HTR-8/SVneo (cell line): ENCODE measurements at regions not wholly inside any gene's neighbourhood (a gene's known extent, or its start where the extent isn't known, plus 50 kb on each side); places are given as distances from the start of the nearest gene placed in this dataset.
A peak's percentile ranks its signal among the peaks of the same experiment; 100 is the strongest.

Source experiments
- DNase-seq: peaks from one replicate; pipeline ENCODE4 v3.0.0; 2011; ENCODE audit warnings: low spot score, mixed read lengths; ENCODE audit not compliant: insufficient read length
- FAIRE-seq: peaks from 2 replicates; lab custom pipeline; 2011; peaks lifted over from hg19 to GRCh38; lab: Jason Lieb, UNC

DNA sequence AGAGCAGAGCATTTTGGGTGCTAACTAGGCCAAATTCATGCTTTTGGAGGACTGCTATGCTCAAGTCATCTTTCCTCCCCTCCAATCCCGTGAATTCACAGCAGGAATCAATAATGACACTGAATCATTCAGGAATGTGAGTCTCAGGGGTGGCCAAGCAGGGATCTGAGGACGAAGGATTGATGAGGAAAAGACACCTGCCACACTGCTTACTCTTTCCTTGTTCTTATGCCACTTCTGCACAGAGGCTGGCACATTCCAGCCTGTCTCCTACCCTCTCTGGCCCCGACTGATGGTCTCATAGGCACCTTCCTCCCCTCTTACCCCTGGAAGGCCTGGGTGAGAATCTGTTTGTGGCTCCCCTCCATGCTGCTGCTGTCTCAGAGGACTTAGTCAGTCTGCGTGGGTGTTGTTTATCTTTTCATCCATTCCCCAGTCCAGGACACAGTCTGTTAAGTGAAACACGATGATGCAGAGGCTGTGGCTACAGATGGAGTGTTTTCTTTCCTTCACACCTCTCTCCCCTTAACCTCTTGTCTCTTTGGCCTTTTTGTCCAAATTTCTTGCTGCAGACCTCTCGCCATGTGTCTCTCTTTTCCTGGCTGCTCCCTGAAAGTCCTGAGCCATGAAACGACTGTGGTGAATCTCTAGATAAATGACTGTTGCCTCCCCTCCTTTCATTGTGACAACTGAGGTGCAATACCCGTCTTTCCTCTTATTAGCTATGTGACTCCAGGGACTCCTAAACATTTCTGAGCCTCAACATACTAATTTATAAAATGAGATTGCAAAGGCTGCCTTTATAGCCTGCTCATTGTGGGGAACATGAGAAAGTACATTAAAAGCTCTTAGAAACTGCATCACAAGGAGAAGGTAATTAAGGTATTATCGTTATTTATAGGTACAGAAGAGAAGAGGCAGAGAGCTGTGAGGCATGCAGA, 86.9 kb downstream of the RDH14 start:
- FAIRE-seq (peak; percentile 70), DNase-seq (peak; percentile 27)

DNA sequence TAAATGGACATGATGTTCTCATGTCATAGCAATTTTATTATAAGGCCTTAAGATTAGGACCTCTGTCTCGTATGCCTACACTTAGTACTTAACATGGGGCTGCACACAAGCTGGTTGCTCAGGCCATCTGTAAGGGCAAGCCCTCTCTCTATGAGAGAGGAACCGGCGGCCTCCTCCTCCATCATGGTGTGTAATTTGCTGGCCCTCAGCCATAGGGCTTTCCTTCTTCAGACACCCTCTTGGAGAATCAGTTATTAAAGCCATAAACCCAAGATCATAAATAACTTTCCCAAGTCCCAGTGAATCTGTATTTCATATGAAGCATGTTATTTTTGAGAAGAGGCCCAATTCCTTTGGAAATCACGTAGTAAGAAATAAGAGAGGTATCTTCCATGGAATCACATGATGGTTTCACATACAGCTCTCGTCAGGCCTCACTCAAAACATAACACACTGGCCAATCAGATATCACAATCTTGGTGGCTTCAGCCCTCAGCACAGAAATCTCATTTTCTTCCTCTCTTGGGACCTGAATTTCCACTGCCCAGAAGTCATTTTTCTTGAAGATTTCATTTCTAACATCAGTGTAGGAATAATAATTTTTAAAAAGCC, 92.6 kb downstream of the RDH14 start:
- DNase-seq (no peak), FAIRE-seq (no peak)

DNA sequence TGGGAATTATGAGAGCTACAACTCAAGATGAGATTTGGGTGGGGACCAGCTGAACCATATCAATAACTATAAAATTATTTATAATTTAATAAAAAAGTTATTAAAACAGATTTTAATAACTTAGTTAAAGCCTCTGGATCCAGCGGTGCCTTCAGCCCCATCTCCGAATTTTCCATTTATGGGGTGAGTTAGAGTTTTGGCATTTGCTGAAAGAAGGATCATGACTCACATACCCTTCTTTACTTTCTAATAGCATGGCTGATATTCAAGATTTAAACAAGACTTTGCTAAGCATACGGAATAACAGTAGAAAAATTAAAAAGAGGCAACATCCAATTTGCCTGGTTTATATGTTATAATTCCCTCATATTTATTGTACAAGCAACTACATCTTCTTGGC, 94.5 kb downstream of the RDH14 start:
- DNase-seq (no peak), FAIRE-seq (no peak)

DNA sequence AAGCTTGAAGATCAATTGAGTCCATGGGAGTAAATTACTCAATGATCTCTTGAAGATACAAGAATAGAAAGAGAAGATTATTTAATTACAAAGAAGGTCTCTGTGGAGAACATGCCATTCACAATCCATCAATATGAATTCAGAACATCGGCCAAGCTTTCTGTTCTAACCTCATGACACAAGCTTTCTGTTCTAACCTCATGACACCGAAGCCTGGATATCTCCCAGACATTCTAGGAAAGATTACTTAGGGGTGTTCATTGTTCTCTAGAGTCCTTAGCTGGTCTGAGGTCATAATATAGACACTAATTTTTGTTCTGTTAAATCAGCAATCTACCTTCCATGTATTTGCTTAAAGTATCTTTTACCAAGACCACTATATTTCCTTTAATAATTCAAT, 95.5 kb downstream of the RDH14 start:
- no peak for DNase-seq
- FAIRE-seq, result no peak

DNA sequence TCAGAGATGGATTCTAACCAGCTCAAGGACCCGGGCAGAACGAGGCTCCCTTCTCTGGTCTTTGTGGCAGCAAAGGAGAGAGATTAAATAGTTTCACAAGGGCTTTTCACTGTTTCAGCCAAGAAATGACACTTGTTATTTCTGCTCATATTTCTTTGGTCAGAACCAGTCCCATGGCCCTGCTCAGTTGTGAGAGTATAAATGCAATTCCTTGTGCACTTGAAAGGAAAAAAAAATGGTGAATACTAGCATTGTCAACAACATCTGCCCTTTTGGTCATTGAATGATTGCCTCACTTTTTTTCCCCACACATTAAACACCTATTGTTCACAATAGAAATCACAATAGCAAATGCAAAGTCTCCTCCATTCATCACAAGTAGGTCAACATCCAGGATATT, 104.4 kb downstream of the RDH14 start:
- FAIRE-seq (no peak), DNase-seq (no peak)

DNA sequence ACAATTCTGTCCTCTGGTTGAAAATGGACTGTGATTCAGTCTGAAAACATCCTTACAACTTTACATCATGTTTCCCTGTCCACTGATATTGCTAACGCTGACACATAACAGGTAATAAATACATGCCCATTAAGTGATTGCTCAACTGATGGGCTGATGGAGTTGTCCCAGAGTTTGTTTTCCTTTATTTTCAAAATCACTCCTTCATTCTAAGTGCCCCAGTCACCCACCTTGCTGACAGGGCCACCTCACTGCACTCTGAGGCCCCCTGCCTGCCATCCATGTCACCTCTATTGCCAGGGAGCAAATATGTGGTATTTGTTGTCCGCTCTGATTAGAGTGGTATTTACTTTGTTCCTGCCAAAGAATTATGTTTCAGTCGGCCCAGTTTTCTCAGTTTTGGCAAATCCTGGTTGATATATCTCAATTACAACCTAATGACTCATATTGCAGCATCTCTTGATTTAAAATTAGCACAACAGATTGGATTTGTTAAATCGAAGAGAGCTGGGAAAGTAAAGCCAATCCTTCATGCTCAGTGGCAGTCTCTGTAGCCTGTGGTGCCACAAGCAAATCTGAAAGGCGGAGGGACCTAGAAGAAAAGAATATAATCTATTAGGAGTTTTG, 105.1 kb downstream of the RDH14 start:
- DNase-seq (peak; percentile 18), FAIRE-seq (no peak)

DNA sequence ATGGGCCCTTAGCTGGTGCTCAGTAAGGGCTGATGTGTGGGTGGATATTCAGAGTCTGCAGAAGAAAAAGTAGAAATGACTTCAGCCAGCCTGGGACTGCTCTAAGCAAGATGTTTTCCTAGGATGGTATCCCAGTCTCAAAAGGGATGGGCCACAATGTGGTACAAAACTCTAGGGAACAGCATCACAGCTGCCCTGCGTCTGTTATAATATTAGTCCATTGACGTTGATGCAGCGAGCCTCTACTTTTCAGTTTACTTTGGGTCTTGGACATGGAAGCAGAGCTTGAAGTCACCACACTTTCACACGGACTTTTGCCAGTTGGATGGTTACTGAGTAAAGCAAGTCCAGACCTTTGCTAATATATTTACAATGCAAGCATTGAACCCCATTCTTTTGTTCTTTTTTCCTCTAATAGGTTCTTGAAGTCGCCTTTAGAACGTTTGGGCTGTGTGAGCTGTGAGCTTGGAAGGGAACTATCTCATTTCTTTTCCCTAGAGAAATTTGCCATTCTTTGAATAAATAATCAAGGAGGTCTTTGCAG, 105.7 kb downstream of the RDH14 start:
- FAIRE-seq (no peak), DNase-seq (no peak)

DNA sequence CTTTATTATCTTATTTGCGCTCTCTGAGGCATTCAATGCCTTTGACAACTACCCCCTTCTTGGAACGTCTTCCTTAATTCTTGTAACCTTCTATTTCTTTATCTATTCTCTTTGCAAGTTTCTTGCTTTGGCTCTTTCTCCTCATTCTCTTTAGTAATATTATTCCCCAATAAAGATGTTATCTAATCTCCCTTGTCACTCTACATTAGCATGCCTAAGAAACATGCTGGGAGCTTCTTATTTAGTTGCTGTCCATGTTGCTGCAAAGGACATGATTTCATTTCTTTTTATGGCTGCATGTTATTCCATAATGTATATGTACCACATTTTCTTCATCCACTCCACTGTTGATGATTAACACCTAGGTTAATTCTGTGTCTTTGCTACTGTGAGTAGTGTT, 113.7 kb downstream of the RDH14 start:
- FAIRE-seq (no peak), DNase-seq (no peak)

DNA sequence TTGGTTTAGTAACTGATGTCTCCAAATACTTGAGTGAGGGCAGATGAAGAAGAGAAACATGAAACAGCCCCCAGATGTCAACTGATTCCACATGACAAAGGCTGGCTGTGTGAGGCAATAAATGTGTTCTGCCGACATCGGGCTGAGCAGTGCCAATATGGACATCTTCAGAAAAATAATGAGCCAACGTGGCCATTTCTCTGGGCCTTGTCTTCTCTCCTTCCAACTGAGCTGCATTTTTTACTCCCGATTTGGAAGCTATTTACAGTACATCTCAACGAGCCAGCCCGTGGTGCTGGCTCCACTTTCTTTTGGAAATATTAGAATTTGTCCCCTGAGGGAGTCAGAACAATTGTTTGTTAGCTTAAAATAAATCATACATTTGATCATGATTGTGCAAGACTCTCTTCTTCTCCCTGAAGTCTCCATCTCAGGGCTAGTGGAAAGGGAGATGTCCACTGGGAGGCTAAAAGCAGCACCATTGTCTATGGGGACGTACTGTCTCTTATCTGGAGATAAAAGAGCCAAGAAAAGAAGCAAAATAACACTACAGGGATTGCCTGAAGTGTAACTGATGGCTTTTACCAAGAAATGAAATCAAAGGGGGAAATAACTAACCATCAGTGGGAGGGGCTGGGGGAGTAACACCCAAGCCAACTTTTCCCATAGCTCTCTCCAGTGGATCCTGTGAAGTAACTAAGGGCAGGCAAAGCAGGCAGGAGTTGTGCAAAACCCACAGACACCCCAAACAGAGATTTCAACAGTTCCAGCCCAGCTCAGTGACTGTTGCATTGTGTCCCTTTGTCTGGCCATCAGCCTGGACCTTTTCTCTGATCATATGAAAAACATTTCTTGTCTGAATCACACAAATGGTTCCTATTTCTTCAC, 114.8 kb downstream of the RDH14 start:
- DNase-seq, result no peak

DNA sequence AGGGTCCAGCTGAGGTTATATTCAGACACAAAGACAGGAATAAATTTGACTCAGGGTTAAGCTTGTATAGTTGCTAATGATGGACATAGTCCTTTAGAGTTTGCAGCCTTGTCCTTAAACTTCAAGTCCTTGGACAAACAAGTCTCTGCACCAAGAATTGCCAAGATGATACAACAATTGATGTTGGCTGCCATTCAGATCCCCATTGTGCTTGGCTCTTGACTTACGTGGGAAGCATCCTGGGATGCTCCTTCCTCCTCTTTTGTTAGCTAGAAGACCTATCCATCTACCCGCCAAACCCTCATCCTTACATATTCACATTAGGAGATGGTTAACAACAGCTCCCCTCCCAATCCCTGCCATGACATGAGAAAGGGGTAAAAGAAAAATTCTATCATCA, 115.6 kb downstream of the RDH14 start:
- DNase-seq, result no peak
- FAIRE-seq, result no peak

More for the DNA sequence above, 114.8 kb downstream of the RDH14 start:
- FAIRE-seq, result no peak

DNA sequence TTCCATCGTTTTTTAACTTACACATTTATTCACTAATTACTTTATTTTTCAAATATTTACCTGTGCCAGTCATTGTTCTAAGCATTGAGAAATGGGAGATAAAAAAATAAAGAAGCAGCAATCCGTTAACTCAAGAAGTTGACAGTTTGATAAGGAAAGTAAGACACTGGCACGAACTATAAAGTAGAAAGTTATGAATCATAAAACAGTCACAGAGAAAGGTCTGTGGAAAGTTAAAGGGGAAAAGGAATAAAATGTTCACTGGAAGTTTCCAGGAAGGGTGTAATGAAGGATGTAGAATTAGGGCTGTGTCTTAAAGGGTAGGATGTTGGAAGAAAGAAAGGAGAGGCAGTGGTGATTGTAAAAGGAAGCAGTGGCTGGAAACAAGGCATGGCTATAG, 118.9 kb downstream of the RDH14 start:
- no peak for FAIRE-seq
- DNase-seq, result no peak

DNA sequence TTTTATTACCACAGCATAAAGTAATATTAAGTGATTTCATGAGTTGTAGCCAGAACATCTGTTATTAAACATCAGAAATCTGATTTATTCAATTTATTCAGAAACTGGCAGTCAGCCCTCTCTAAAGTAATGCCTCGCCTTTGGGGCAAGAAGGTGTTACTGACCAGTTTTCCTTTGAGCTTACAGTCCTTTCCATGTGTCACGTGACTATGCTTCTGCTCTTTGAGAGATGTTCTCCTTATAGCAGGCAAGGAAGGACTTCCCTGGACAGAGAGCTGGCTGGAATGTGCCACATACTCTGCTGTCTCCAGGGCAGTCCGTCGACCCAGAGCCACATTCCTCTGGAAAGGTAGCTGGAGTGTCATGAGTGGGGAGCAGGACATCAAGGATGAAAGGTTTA, 119.7 kb downstream of the RDH14 start:
- DNase-seq (no peak), FAIRE-seq (no peak)

DNA sequence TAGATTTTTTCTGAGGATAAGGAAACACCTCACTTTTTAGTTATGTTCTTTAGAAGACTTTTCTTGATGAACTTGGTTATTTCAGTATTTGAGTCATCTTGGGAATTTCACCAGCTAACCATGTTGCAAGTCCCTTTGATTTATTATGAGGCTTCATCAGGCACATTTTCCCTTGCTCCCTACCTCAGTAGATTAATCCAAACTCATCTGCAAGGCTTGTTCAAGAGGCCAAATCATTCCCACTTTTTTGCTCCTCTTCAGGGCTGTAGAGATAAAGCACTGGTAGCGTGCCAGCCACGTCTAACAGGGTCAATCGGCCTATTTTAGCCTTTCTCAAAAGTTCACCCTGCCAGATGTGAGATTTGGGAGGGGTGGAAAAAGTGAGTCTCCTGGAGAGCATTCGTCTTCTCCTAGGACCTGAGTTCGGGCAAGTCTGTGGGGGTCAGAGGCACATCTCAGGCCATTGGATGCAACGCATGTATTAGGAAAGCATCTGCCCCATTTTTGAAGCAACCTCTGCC, 120.3 kb downstream of the RDH14 start:
- DNase-seq, result no peak

DNA sequence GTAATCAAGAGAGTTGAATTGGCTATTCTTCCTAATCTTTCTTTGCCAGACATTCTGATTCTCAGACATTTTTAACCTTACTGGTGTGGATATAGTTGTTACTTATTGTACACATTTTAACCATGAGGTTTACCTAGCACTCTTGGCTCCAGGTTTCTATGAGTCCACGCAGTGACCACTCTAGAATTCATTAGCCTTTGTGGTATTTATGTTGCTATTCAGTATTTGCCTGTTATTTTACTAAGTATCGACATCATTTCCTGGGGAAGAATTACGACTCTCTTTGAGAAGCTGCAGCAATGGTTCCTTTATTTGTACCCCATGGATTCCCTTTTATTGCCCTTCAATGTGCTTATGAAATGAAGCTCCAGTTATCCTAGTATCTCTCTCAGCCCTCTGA, 120.7 kb downstream of the RDH14 start:
- FAIRE-seq, result no peak

More for the DNA sequence above, 120.3 kb downstream of the RDH14 start:
- FAIRE-seq, result no peak

DNA sequence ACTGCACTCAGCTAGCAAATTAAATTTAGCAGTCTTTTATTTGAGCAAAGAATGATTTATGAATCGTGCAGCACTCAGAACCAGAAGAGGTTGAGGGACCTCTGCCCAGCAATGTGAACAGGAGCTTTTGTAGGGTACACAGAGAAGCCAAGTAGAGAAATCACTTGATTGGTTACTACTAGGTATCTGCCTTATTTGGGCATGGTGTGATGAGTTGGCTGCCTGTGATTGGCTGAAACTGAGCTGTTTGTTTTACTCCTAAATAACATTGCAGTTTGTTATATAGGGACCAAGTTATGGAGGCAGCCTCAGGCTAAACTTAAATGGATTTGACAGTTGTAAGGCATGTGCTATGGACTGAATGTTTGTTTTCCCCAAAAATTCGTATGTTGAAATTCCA, 122.5 kb downstream of the RDH14 start:
- DNase-seq (no peak), FAIRE-seq (peak; percentile 9)

More for the DNA sequence above, 120.7 kb downstream of the RDH14 start:
- DNase-seq, result no peak

DNA sequence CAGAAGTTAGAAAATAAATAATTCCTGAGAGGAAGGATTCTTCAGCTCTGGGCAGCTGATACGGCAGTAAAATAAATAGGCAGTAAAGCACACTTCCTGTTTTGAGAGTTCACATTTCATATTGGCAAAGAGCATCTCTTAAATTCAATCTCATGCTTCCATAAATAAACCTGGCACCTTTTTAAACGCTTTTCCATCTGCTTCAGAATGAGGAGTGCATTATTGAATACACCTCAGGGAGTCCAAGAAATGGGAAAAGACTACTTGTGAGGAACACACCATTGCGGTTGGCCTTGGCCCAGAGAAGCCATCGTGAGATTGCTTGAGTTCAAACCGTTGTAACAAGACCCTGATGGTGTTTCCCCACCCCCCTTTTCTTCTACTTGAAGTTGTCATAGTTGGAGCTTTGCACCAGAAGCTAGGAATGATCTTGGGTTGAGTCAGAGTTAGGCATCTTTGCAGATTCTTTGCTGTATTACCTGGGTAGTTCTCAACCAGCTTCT, 123.9 kb downstream of the RDH14 start:
- no peak for DNase-seq
- FAIRE-seq, result peak; percentile 52

DNA sequence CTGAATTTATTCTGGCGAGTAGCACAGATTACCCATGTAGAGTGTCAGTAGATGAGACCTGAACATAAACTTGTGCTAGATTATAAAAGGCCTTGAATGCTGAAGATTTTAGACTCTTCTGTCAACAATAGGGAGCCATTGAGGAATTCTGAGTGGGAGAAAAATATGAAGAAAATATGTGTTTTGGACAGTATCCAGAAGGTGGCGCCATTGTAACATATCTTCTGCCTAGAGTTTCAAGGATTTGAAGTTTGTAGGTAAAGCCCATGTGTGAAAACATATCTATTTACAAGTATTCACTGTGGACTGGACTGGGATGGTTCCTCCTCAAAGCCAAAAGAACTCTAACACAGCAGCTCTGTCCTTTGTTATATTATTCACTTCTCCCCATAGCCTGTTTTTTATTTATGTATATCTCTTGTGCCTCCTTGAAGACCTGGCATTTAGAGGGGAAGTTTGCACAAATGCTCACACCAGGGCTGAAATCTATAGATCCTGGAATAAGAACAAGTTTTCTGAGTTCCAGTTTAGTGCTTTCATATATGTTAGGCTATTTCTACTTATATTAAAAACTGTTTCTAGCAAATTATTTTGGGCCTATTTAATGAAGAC, 124.9 kb downstream of the RDH14 start:
- FAIRE-seq, result no peak

DNA sequence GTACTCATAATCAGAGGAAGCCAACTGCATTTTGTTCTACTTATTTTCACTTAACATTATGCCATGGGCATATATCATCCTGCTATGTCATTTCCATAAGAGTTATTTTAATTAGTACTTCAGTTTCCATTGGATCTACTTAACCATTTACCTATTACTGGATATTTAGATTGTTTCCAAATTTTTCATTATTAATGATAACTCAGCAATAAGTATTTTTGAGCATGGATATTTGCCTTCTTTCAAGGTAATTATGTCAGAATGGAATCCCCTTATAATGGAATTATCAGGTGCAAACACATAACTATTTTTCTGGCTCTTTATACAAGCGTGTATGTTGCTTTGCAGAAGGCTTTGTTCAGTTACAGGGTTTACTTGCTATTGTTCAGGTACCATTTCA, 126.6 kb downstream of the RDH14 start:
- FAIRE-seq, result no peak

More for the DNA sequence above, 124.9 kb downstream of the RDH14 start:
- DNase-seq, result peak; percentile 38

DNA sequence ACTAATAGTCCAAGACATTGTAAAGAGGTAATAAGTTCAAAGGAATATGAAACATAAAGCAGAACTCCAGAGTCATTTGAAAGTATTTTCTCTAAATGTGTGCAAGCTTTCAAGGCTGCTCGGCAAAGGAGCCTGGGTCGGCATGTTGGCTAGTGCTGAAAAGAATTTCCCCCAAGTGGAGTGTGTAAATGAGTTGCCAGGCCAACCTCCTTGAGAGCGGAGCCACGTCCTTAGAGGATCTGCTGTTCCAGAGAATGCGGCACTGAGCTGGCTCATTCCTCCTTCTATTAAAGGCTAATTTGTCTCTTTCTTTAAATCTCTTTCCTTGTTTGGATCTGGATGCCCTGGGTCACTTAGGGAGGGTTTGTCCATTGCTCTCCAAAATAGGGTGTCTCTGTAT, 127.5 kb downstream of the RDH14 start:
- no peak for FAIRE-seq
- DNase-seq, result no peak

More for the DNA sequence above, 126.6 kb downstream of the RDH14 start:
- DNase-seq, result no peak
